ENCODE measurements at regions not wholly inside any gene's neighbourhood (a gene's known extent, or its start where the extent isn't known, plus 50 kb on each side); places are given as distances from the start of the nearest gene placed in this dataset.

- TF ChIP-seq CTCF (IDR thresholded peaks at IDR 0.05) (no peak), POLR2AphosphoS5 (IDR thresholded peaks at IDR 0.05) (no peak), POLR2A (IDR thresholded peaks at IDR 0.05) (no peak)
These were observed 172.6 kb downstream of the HAPSTR1 start for GRCh38 chr16:9264067-9264466.

Data from breast epithelium (tissue), 3 donors.